CD14-positive monocyte (primary cell): ENCODE measurements at regions not wholly inside any gene's neighbourhood (a gene's known extent, or its start where the extent isn't known, plus 50 kb on each side); places are given as distances from the start of the nearest gene placed in this dataset.

ENCODE experiments used
- DNase-seq, 3 donors: peaks; one replicate each; pipeline ENCODE4 v3.0.0-alpha.2; 2011 to 2022
- H2AFZ ChIP-seq: 2 replicates; pipeline ENCODE4 v1.6.0; 2012; ENCODE audit warnings: mild to moderate bottlenecking, low read depth, low read length, inconsistent platforms; ENCODE audit not compliant: insufficient read depth, poor library complexity, severe bottlenecking
- H3K27ac ChIP-seq, 2 donors: 1 replicate in 1 of 2; 2 replicates in 1 of 2; pipeline ENCODE4 v1.5.1; 2012 to 2013; ENCODE audit warnings: low read length in 2 of 2, control low read depth in 1 of 2, inconsistent platforms in 1 of 2, low read depth in 1 of 2, mild to moderate bottlenecking in 1 of 2
- H3K27me3 ChIP-seq, 2 donors: one replicate each; pipeline versions ENCODE4 v1.6.0 to v1.6.1; 2011 to 2013; ENCODE audit warnings: low read length in 2 of 2; ENCODE audit not compliant: control insufficient read depth in 2 of 2, insufficient read depth in 2 of 2
- H3K36me3 ChIP-seq, 2 donors: replicated peaks in 1 of 2; 1 replicate in 1 of 2; 2 replicates in 1 of 2; pipeline versions ENCODE4 v1.5.1 to v1.6.1; 2012 to 2013; ENCODE audit warnings: low read length in 2 of 2, control low read depth in 1 of 2, inconsistent platforms in 1 of 2, mild to moderate bottlenecking in 1 of 2; ENCODE audit not compliant: insufficient read depth in 2 of 2, control insufficient read depth in 1 of 2
- H3K4me1 ChIP-seq, 2 donors: 1 replicate in 1 of 2; 2 replicates in 1 of 2; pipeline versions ENCODE4 v1.5.1 to v1.6.1; 2012 to 2013; ENCODE audit warnings: low read length in 2 of 2, control low read depth in 1 of 2, inconsistent platforms in 1 of 2, mild to moderate bottlenecking in 1 of 2, moderate library complexity in 1 of 2; ENCODE audit not compliant: insufficient read depth in 2 of 2, control insufficient read depth in 1 of 2
- H3K4me2 ChIP-seq: replicated peaks from 2 replicates; pipeline ENCODE3; 2012; ENCODE audit warnings: low read length, moderate library complexity, mild to moderate bottlenecking; ENCODE audit not compliant: poor library complexity, severe bottlenecking; ENCODE audit errors: extremely low read depth
- H3K4me3 ChIP-seq, 3 experiments: fragments of 200-600 bp in 1 of 3; sonication (generic) in 1 of 3; replicated peaks in 1 of 3; 1 replicate in 2 of 3; 2 replicates in 1 of 3; pipeline ENCODE4 v1.5.1; 2011 to 2013; ENCODE audit warnings: low read length in 3 of 3, mild to moderate bottlenecking in 3 of 3, control low read depth in 2 of 3, low read depth in 2 of 3, inconsistent platforms in 1 of 3, moderate library complexity in 1 of 3
- H3K79me2 ChIP-seq: 2 replicates; pipeline ENCODE4 v1.6.0; 2012; ENCODE audit warnings: mild to moderate bottlenecking, control low read depth, inconsistent platforms, low read length, moderate library complexity; ENCODE audit not compliant: insufficient read depth
- H3K9ac ChIP-seq: 2 replicates; pipeline ENCODE4 v1.6.0; 2017; ENCODE audit warnings: low read length, mild to moderate bottlenecking; ENCODE audit not compliant: insufficient read depth, poor library complexity, severe bottlenecking
- H3K9me3 ChIP-seq, 2 donors: replicated peaks in 1 of 2; 1 replicate in 1 of 2; 2 replicates in 1 of 2; pipeline versions ENCODE4 v1.5.1 to v1.6.1; 2012 to 2013; ENCODE audit warnings: low read length in 2 of 2, control low read depth in 1 of 2; ENCODE audit not compliant: control insufficient read depth in 1 of 2, insufficient read depth in 1 of 2
- H4K20me1 ChIP-seq: 2 replicates; pipeline ENCODE4 v1.6.0; 2012; ENCODE audit warnings: mild to moderate bottlenecking, low read length, control low read depth, moderate library complexity; ENCODE audit not compliant: insufficient read depth
- H3K27ac Mint-ChIP-seq, 7 donors: one replicate each; pipeline ENCODE4 v1.8.0; 2020; ENCODE audit warnings: mild to moderate bottlenecking in 7 of 7, mixed read lengths in 7 of 7, moderate library complexity in 6 of 7, inconsistent platforms in 2 of 7
- H3K27me3 Mint-ChIP-seq, 3 donors: one replicate each; pipeline ENCODE4 v1.8.0; 2021 to 2022; ENCODE audit warnings: low read depth in 3 of 3, mild to moderate bottlenecking in 3 of 3, mixed read lengths in 3 of 3, moderate library complexity in 3 of 3, inconsistent platforms in 1 of 3
- H3K36me3 Mint-ChIP-seq, 2 donors: one replicate each; pipeline ENCODE4 v1.8.0; 2020; ENCODE audit warnings: mixed read lengths in 2 of 2, inconsistent platforms in 1 of 2, mild to moderate bottlenecking in 1 of 2
- H3K4me1 Mint-ChIP-seq: one replicate; pipeline ENCODE4 v1.8.0; 2020; ENCODE audit warnings: mild to moderate bottlenecking, mixed read lengths
- H3K4me3 Mint-ChIP-seq, 2 donors: one replicate each; pipeline ENCODE4 v1.8.0; 2020; ENCODE audit warnings: mild to moderate bottlenecking in 2 of 2, mixed read lengths in 2 of 2, moderate library complexity in 1 of 2
- H3K9me3 Mint-ChIP-seq, 7 donors: one replicate each; pipeline ENCODE4 v1.8.0; 2020 to 2022; ENCODE audit warnings: mixed read lengths in 7 of 7, mild to moderate bottlenecking in 6 of 7, moderate library complexity in 6 of 7, inconsistent platforms in 2 of 7
- WGBS: methylation state at CpG from one replicate; pipeline ENCODE4 v1.1.5; 2013; ENCODE audit warnings: missing lambda C conversion rate; ENCODE audit not compliant: insufficient coverage; 5-methylcytosine and 5-hydroxymethylcytosine counted together
- intact Hi-C, 2 donors: fragments of 100-400 bp; cut with micrococcal nuclease; formaldehyde crosslinking; loops; one replicate each; pipeline versions ENCODE4 v1.15.0 to v1.15.1; 2023
- TF ChIP-seq, protein P1 (sequence below): fragments of 200-600 bp; IDR thresholded peaks from one replicate; pipeline ENCODE4 v1.8.0; 2022; ENCODE audit warnings: antibody characterized with exemption, mild to moderate bottlenecking

DNA sequence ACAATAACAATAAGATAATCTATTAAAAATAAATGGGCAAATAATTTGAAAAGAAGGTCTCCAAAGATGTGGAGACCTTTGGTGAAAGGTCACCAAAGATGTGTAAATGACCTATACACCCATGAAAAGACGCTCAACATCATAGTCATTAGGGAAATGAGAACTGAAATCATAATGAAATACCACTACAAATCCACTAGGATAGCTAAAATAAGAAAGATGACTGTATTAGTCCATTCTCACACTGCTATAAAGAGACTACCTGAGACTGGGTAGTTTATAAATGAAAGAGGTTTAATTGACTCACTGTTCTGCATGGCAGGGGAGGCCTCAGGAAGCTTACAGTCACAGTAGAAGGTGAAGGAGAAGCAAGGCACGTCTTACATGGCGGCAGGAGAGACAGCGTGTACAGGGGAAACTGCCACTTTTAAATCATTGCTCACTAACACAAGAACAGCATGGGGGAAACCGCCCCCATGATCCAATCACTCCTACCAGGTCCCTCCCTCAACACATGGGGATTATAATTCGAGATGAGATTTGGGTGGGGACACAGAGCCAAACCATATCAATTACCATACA lies 339.6 kb downstream of the ENC1 start:
- Mint-ChIP-seq H3K27ac (no peak overlapping the region), H3K36me3 (no peaks in the 10 kb centered on the region), H3K4me1 (no peaks in the 10 kb centered on the region), H3K4me3 (no peak overlapping the region), H3K27me3 (peaks cover 0 to 3% (median 0%) of the 10 kb centered on the region in 3 donors), H3K9me3 (peaks cover 0 to 4% (median 3%) of the 10 kb centered on the region in 7 donors)
- TF ChIP-seq, protein P1, sequence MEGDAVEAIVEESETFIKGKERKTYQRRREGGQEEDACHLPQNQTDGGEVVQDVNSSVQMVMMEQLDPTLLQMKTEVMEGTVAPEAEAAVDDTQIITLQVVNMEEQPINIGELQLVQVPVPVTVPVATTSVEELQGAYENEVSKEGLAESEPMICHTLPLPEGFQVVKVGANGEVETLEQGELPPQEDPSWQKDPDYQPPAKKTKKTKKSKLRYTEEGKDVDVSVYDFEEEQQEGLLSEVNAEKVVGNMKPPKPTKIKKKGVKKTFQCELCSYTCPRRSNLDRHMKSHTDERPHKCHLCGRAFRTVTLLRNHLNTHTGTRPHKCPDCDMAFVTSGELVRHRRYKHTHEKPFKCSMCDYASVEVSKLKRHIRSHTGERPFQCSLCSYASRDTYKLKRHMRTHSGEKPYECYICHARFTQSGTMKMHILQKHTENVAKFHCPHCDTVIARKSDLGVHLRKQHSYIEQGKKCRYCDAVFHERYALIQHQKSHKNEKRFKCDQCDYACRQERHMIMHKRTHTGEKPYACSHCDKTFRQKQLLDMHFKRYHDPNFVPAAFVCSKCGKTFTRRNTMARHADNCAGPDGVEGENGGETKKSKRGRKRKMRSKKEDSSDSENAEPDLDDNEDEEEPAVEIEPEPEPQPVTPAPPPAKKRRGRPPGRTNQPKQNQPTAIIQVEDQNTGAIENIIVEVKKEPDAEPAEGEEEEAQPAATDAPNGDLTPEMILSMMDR: no peak
- H3K9ac ChIP-seq: no peak overlapping the region
- no peak overlapping the region for H2AFZ ChIP-seq
- no peaks in the 10 kb centered on the region for H3K9me3 ChIP-seq
- H3K4me3 ChIP-seq: no peak overlapping the region
- H3K4me1 ChIP-seq: no peaks in the 10 kb centered on the region
- H3K27ac ChIP-seq: no peak overlapping the region
- DNase-seq: no peak
- no peak overlapping the region for H3K4me2 ChIP-seq
- H3K36me3 ChIP-seq: no peaks in the 10 kb centered on the region
- H3K79me2 ChIP-seq: no peaks in the 10 kb centered on the region
- no peaks in the 10 kb centered on the region for H4K20me1 ChIP-seq
- H3K27me3 ChIP-seq: no peaks in the 10 kb centered on the region
- WGBS: no CpG with 5 or more reads among the region's 6 CpGs
- intact Hi-C loops: no loop called here

DNA sequence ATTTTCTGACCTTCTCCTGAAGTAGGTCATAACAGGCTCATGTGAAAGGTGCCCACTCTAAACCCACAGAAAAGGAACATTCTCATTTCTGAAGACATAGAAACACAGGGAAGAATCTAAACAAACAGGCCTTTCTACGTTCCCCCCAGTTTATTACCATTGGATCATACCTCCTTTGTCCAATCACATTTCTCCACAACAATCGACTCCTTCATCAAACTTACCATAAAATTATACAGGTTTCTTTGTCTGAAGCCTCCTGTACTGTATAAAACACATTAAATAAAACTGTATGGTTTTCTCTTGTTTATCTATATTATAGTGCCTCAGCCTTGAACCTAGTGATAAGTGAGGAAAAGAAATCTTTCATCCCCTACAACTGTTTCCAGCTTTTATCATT lies 340.7 kb downstream of the ENC1 start:
- H3K9me3 Mint-ChIP-seq: peaks cover 0 to 4% (median 3%) of the 10 kb centered on the region in 7 donors
- intact Hi-C loops: no loop called here
- H3K27me3 Mint-ChIP-seq: peaks cover 0 to 3% (median 0%) of the 10 kb centered on the region in 3 donors

More for the DNA sequence above, 340.7 kb downstream of the ENC1 start:
- Histone ChIP-seq H3K9me3 (no peaks in the 10 kb centered on the region), H3K27me3 (no peaks in the 10 kb centered on the region), H3K27ac (no peak overlapping the region), H3K4me2 (no peak overlapping the region), H3K79me2 (no peaks in the 10 kb centered on the region), H2AFZ (no peak overlapping the region), H3K36me3 (no peaks in the 10 kb centered on the region), H3K4me1 (peaks cover 3% of the 10 kb centered on the region in 2 donors), H4K20me1 (no peaks in the 10 kb centered on the region), H3K9ac (no peak overlapping the region), H3K4me3 (no peak overlapping the region)
- WGBS: no CpG with 5 or more reads among the region's 2 CpGs
- H3K27ac Mint-ChIP-seq: no peak overlapping the region
- no peaks in the 10 kb centered on the region for H3K36me3 Mint-ChIP-seq
- no peaks in the 10 kb centered on the region for H3K4me1 Mint-ChIP-seq
- TF ChIP-seq, protein P1: no peak
- DNase-seq: no peak
- no peak overlapping the region for H3K4me3 Mint-ChIP-seq
